MM.1S (cell line): ENCODE measurements at regions not wholly inside any gene's neighbourhood (a gene's known extent, or its start where the extent isn't known, plus 50 kb on each side); places are given as distances from the start of the nearest gene placed in this dataset.

Experiments used
- DNase-seq: peaks from one replicate; pipeline ENCODE4 v3.0.0-alpha.2; 2015
- H2AFZ ChIP-seq: fragments of 300-600 bp; sonication (generic); 2 replicates; pipeline ENCODE4 v1.6.0; 2016; ENCODE audit warnings: antibody characterized with exemption, low read length
- H3F3A ChIP-seq: fragments of 300-600 bp; sonication (generic); 2 replicates; pipeline ENCODE4 v1.6.1; 2016; ENCODE audit warnings: mild to moderate bottlenecking, antibody characterized with exemption, low read length, moderate library complexity, mixed read lengths; ENCODE audit not compliant: insufficient read depth
- H3K27ac ChIP-seq: fragments of 300-600 bp; sonication (generic); 2 replicates; pipeline ENCODE4 v1.5.1; 2016; ENCODE audit warnings: mild to moderate bottlenecking, low read length
- H3K27me3 ChIP-seq: fragments of 300-600 bp; sonication (generic); replicated peaks from 2 replicates; pipeline ENCODE4 v1.6.0; 2016; ENCODE audit warnings: low read length; ENCODE audit not compliant: insufficient read depth
- H3K36me3 ChIP-seq: fragments of 300-600 bp; sonication (generic); replicated peaks from 2 replicates; pipeline ENCODE4 v1.6.1; 2016; ENCODE audit warnings: mild to moderate bottlenecking, low read length, mixed read lengths; ENCODE audit not compliant: insufficient read depth
- H3K4me1 ChIP-seq: fragments of 300-600 bp; sonication (generic); 2 replicates; pipeline ENCODE4 v1.6.1; 2016; ENCODE audit warnings: low read length, mixed read lengths
- H3K4me2 ChIP-seq: fragments of 300-600 bp; sonication (generic); 2 replicates; pipeline ENCODE4 v1.6.0; 2016; ENCODE audit warnings: low read depth, low read length
- H3K4me3 ChIP-seq: fragments of 300-600 bp; sonication (generic); 2 replicates; pipeline ENCODE4 v1.5.1; 2016; ENCODE audit warnings: low read length, mixed read lengths
- H3K79me2 ChIP-seq: fragments of 300-600 bp; sonication (generic); 2 replicates; pipeline ENCODE4 v1.6.1; 2016; ENCODE audit warnings: mixed run types, low read length, mixed read lengths
- H3K9ac ChIP-seq: fragments of 300-600 bp; sonication (generic); 2 replicates; pipeline ENCODE4 v1.6.1; 2016; ENCODE audit warnings: low read length, mixed read lengths
- H3K9me2 ChIP-seq: fragments of 300-600 bp; sonication (generic); replicated peaks from 2 replicates; pipeline ENCODE4 v1.6.1; 2016; ENCODE audit warnings: mild to moderate bottlenecking, low read length, mixed read lengths; ENCODE audit not compliant: insufficient read depth
- H3K9me3 ChIP-seq: fragments of 300-600 bp; sonication (generic); replicated peaks from 2 replicates; pipeline ENCODE4 v1.6.1; 2016; ENCODE audit warnings: mild to moderate bottlenecking, low read length, mixed read lengths; ENCODE audit not compliant: insufficient read depth
- H4K20me1 ChIP-seq: fragments of 300-600 bp; sonication (generic); 2 replicates; pipeline ENCODE4 v1.6.1; 2016; ENCODE audit warnings: mild to moderate bottlenecking, low read length, moderate library complexity, mixed read lengths; ENCODE audit not compliant: insufficient read depth
- EZH2 ChIP-seq: fragments of 300-600 bp; sonication (generic); optimal IDR thresholded peaks from 2 replicates; pipeline ENCODE3; 2017; ENCODE audit warnings: low read depth, mild to moderate bottlenecking, antibody characterized with exemption, low read length, mixed read lengths
- EZH2phosphoT487 ChIP-seq: fragments of 300-600 bp; sonication (generic); IDR thresholded peaks from 2 replicates; pipeline ENCODE4 v1.6.1; 2018; ENCODE audit warnings: antibody characterized with exemption, low read length
- TF ChIP-seq, protein P1 (sequence below): fragments of 300-600 bp; sonication (generic); IDR thresholded peaks from 2 replicates; pipeline ENCODE4 v1.5.1; 2016; ENCODE audit warnings: antibody characterized with exemption, low read length, mixed read lengths

DNA sequence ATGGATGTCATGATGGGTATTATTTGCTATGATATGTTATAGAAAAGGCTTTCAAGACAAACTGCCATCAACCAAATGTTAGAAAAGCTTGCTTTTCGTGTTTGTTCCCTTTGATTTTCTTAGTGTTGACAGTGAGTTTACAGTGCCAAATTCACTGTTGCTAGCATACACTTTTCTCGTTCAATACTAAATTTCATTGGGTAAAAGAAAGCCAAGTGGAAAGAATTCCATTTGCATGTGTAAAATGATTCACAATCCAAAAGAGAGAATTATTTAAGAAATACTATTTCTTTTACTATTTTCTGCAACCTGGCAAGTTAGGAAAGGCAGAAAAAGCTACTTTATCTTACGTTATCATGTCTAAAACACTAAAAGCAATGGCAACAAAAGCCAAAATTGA lies 301.4 kb downstream of the OTOL1 start:
- no peaks in the 10 kb centered on the region for H3K36me3 ChIP-seq
- H3K9me3 ChIP-seq, result no peaks in the 10 kb centered on the region
- H3K4me2 ChIP-seq, result no peak overlapping the region
- H4K20me1 ChIP-seq, result no peaks in the 10 kb centered on the region
- H3K4me3 ChIP-seq, result no peak overlapping the region
- no peaks in the 10 kb centered on the region for H3K79me2 ChIP-seq
- no peak overlapping the region for H3K27ac ChIP-seq
- no peaks in the 10 kb centered on the region for H3K9me2 ChIP-seq
- peaks cover 14% of the 10 kb centered on the region for H3K4me1 ChIP-seq
- H3K9ac ChIP-seq, result no peak overlapping the region
- TF ChIP-seq, protein P1, sequence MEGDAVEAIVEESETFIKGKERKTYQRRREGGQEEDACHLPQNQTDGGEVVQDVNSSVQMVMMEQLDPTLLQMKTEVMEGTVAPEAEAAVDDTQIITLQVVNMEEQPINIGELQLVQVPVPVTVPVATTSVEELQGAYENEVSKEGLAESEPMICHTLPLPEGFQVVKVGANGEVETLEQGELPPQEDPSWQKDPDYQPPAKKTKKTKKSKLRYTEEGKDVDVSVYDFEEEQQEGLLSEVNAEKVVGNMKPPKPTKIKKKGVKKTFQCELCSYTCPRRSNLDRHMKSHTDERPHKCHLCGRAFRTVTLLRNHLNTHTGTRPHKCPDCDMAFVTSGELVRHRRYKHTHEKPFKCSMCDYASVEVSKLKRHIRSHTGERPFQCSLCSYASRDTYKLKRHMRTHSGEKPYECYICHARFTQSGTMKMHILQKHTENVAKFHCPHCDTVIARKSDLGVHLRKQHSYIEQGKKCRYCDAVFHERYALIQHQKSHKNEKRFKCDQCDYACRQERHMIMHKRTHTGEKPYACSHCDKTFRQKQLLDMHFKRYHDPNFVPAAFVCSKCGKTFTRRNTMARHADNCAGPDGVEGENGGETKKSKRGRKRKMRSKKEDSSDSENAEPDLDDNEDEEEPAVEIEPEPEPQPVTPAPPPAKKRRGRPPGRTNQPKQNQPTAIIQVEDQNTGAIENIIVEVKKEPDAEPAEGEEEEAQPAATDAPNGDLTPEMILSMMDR, result no peak
- TF ChIP-seq EZH2, result no peak
- no peak for TF ChIP-seq EZH2phosphoT487
- no peak for DNase-seq
- no peaks in the 10 kb centered on the region for H3K27me3 ChIP-seq
- H3F3A ChIP-seq, result no peaks in the 10 kb centered on the region
- no peak overlapping the region for H2AFZ ChIP-seq

DNA sequence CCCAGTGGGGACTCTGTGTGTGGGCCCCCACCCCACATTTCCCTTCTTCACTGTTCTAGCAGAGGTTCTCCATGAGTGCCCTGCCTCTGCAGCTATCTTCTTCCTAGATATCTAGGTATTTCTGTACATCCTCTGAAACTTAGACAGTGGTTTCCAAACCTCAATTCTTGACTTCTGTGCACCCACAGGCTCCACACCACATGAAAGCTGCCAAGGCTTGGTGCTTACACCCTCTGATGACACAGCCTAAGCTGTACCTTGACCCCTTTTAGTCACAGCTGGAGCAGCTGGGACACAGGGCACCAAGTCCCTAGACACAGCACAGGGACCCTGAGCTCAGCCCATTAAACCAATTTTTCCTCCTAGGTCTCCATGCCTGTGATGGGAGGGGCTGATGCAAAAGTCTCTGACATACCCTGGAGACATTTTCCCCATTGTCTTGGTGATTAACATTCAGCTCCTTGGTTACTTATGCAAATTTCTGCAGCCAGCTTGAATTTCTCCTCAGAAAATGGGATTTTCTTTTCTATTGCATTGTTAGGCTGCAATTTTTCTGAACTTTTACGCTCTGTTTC lies 304.5 kb downstream of the OTOL1 start:
- Histone ChIP-seq H3F3A (no peaks in the 10 kb centered on the region), H3K36me3 (no peaks in the 10 kb centered on the region), H3K79me2 (no peaks in the 10 kb centered on the region), H3K27me3 (no peaks in the 10 kb centered on the region), H3K27ac (peak overlapping the region; percentile 40), H3K9ac (no peak overlapping the region), H3K4me2 (peak overlapping the region; percentile 29; the same call in 1 of the 2 replicates), H3K4me3 (no peak overlapping the region), H4K20me1 (no peaks in the 10 kb centered on the region), H3K9me2 (no peaks in the 10 kb centered on the region), H2AFZ (no peak overlapping the region), H3K4me1 (peaks cover 14% of the 10 kb centered on the region), H3K9me3 (no peaks in the 10 kb centered on the region)
- peak; percentile 93 for DNase-seq
- TF ChIP-seq, protein P1, result no peak
- TF ChIP-seq EZH2phosphoT487, result no peak
- TF ChIP-seq EZH2, result no peak

DNA sequence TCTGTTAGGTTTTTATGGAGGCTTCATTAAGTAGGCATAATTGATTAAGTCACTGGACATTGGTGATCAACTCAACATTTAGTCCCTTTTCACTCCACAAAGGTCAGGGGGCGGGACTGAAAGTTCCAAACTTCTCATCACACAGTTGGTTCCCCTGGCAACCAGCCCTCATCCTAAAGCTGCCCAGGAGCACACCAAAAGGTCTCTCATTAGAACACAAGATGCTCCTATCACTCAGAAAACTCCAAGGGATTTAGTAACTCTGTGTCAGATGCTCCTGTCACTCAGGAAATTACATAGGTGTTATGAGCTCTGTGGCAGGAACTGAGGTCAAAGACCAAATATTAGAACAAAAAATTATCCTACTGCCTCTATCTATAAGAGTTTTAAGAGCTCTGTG lies 321.5 kb downstream of the OTOL1 start:
- TF ChIP-seq, protein P1, result no peak
- TF ChIP-seq EZH2 (no peak), EZH2phosphoT487 (no peak)
- no peak overlapping the region for H3K9ac ChIP-seq
- no peaks in the 10 kb centered on the region for H3F3A ChIP-seq
- H3K36me3 ChIP-seq, result no peaks in the 10 kb centered on the region
- no peak overlapping the region for H2AFZ ChIP-seq
- H3K4me1 ChIP-seq, result no peaks in the 10 kb centered on the region
- H3K9me3 ChIP-seq, result no peaks in the 10 kb centered on the region
- DNase-seq, result no peak
- no peak overlapping the region for H3K4me2 ChIP-seq
- no peak overlapping the region for H3K4me3 ChIP-seq
- no peaks in the 10 kb centered on the region for H4K20me1 ChIP-seq
- no peaks in the 10 kb centered on the region for H3K79me2 ChIP-seq
- H3K27me3 ChIP-seq, result no peaks in the 10 kb centered on the region
- no peaks in the 10 kb centered on the region for H3K9me2 ChIP-seq
- no peak overlapping the region for H3K27ac ChIP-seq
